H9 (cell line): ENCODE measurements at regions not wholly inside any gene's neighbourhood (a gene's known extent, or its start where the extent isn't known, plus 50 kb on each side); places are given as distances from the start of the nearest gene placed in this dataset.

ENCODE experiments used
- DNase-seq: peaks from one replicate; pipeline ENCODE4 v3.0.0-alpha.2; 2017
- H2AFZ ChIP-seq: one replicate; pipeline ENCODE4 v1.6.1; 2013; ENCODE audit warnings: mild to moderate bottlenecking, low read length, control low read depth, moderate library complexity
- H2AK5ac ChIP-seq: 2 replicates; pipeline ENCODE4 v1.6.1; 2013; ENCODE audit warnings: low read length, control low read depth, mixed read lengths; ENCODE audit not compliant: insufficient read length
- H2BK120ac ChIP-seq: one replicate; pipeline ENCODE4 v1.6.1; 2013; ENCODE audit warnings: low read depth, mild to moderate bottlenecking, low read length, control low read depth, inconsistent platforms; ENCODE audit not compliant: poor library complexity, severe bottlenecking
- H2BK12ac ChIP-seq: 2 replicates; pipeline ENCODE4 v1.6.1; 2013; ENCODE audit warnings: low read length, control low read depth, mixed read lengths, low read depth; ENCODE audit not compliant: insufficient read length
- H2BK15ac ChIP-seq: 2 replicates; pipeline ENCODE4 v1.6.1; 2013; ENCODE audit warnings: low read depth, low read length, control low read depth
- H2BK20ac ChIP-seq: one replicate; pipeline ENCODE4 v1.6.1; 2013; ENCODE audit warnings: low read depth, mild to moderate bottlenecking, low read length, control low read depth, inconsistent platforms; ENCODE audit not compliant: poor library complexity, severe bottlenecking
- H2BK5ac ChIP-seq: 2 replicates; pipeline ENCODE4 v1.6.1; 2013; ENCODE audit warnings: low read length, control low read depth, mixed read lengths; ENCODE audit not compliant: insufficient read length
- H3K14ac ChIP-seq: 2 replicates; pipeline ENCODE4 v1.6.1; 2013; ENCODE audit warnings: low read length, control low read depth; ENCODE audit not compliant: insufficient read depth
- H3K18ac ChIP-seq: 2 replicates; pipeline ENCODE4 v1.6.1; 2013; ENCODE audit warnings: low read depth, mild to moderate bottlenecking, mixed read lengths, low read length, control low read depth; ENCODE audit not compliant: insufficient read length
- H3K23ac ChIP-seq: 2 replicates; pipeline ENCODE4 v1.6.1; 2013; ENCODE audit warnings: low read length, control low read depth, mixed read lengths, low read depth; ENCODE audit not compliant: insufficient read length
- H3K23me2 ChIP-seq: 2 replicates; pipeline ENCODE4 v1.6.1; 2013; ENCODE audit warnings: low read depth, mild to moderate bottlenecking, mixed read lengths, low read length, control low read depth; ENCODE audit not compliant: insufficient read length, poor library complexity, severe bottlenecking
- H3K27ac ChIP-seq: 2 replicates; pipeline ENCODE4 v1.5.1; 2013; ENCODE audit warnings: low read length, control low read depth, mixed read lengths, low read depth; ENCODE audit not compliant: insufficient read length
- H3K27me3 ChIP-seq: 2 replicates; pipeline ENCODE4 v1.6.1; 2013; ENCODE audit warnings: low read length, control low read depth, inconsistent platforms; ENCODE audit not compliant: insufficient read depth
- H3K4ac ChIP-seq: 2 replicates; pipeline ENCODE4 v1.6.1; 2013; ENCODE audit warnings: low read depth, mild to moderate bottlenecking, control low read depth, inconsistent platforms, low read length, moderate library complexity
- H3K4me1 ChIP-seq: 2 replicates; pipeline ENCODE4 v1.6.1; 2013; ENCODE audit warnings: low read length, control low read depth, inconsistent platforms; ENCODE audit not compliant: insufficient read depth
- H3K4me2 ChIP-seq: 2 replicates; pipeline ENCODE4 v1.6.1; 2013; ENCODE audit warnings: low read length, control low read depth, mixed read lengths; ENCODE audit not compliant: insufficient read length, insufficient read depth
- H3K56ac ChIP-seq: 2 replicates; pipeline ENCODE4 v1.6.1; 2013; ENCODE audit warnings: low read depth, mild to moderate bottlenecking, mixed read lengths, low read length, control low read depth; ENCODE audit not compliant: insufficient read length
- H3K79me1 ChIP-seq: 2 replicates; pipeline ENCODE4 v1.6.1; 2013; ENCODE audit warnings: low read depth, mild to moderate bottlenecking, moderate library complexity, low read length, control low read depth, inconsistent platforms; ENCODE audit not compliant: insufficient read depth, poor library complexity, severe bottlenecking
- H3K79me2 ChIP-seq: 2 replicates; pipeline ENCODE4 v1.6.1; 2013; ENCODE audit warnings: low read length, control low read depth, inconsistent platforms; ENCODE audit not compliant: insufficient read depth
- H3K9ac ChIP-seq: 2 replicates; pipeline ENCODE4 v1.6.1; 2013; ENCODE audit warnings: low read length, control low read depth, mixed read lengths; ENCODE audit not compliant: insufficient read length; ENCODE audit errors: extremely low read depth
- H3K9me3 ChIP-seq: one replicate; pipeline ENCODE4 v1.6.1; 2013; ENCODE audit warnings: low read depth, low read length, inconsistent platforms; ENCODE audit not compliant: control insufficient read depth
- H3T11ph ChIP-seq: one replicate; pipeline ENCODE4 v1.6.1; 2013; ENCODE audit warnings: mild to moderate bottlenecking, low read length, control low read depth, inconsistent platforms
- H4K20me1 ChIP-seq: one replicate; pipeline ENCODE4 v1.6.1; 2013; ENCODE audit not compliant: control insufficient read depth, insufficient read length, insufficient read depth
- H4K5ac ChIP-seq: 2 replicates; pipeline ENCODE4 v1.6.1; 2013; ENCODE audit warnings: low read depth, mild to moderate bottlenecking, mixed read lengths, low read length, control low read depth; ENCODE audit not compliant: insufficient read length
- H4K8ac ChIP-seq: replicated peaks from 2 replicates; pipeline ENCODE4 v1.6.1; 2013; ENCODE audit warnings: low read length, control low read depth, mixed read lengths, low read depth; ENCODE audit not compliant: insufficient read length
- H4K91ac ChIP-seq: 2 replicates; pipeline ENCODE4 v1.6.1; 2013; ENCODE audit warnings: low read depth, mild to moderate bottlenecking, moderate library complexity, mixed read lengths, low read length, control low read depth; ENCODE audit not compliant: insufficient read length
- H3K27ac Mint-ChIP-seq, 3 experiments: 2 replicates in 2 of 3; 3 replicates in 1 of 3; pipeline ENCODE4 v1.8.0; 2020 to 2021; ENCODE audit warnings: mixed read lengths in 3 of 3, mild to moderate bottlenecking in 1 of 3, moderate library complexity in 1 of 3
- H3K27me3 Mint-ChIP-seq: 2 replicates; pipeline ENCODE4 v1.8.0; 2021; ENCODE audit warnings: low read depth, mild to moderate bottlenecking, moderate library complexity, mixed read lengths
- H3K36me3 Mint-ChIP-seq, 3 experiments: 2 replicates in 2 of 3; 3 replicates in 1 of 3; pipeline ENCODE4 v1.8.0; 2020 to 2021; ENCODE audit warnings: low read depth in 3 of 3, mixed read lengths in 3 of 3; ENCODE audit not compliant: insufficient read depth in 1 of 3
- H3K4me1 Mint-ChIP-seq, 2 experiments: 2 replicates each; pipeline ENCODE4 v1.8.0; 2020; ENCODE audit warnings: mixed read lengths in 2 of 2
- H3K4me3 Mint-ChIP-seq, 2 experiments: 2 replicates in 1 of 2; 3 replicates in 1 of 2; pipeline ENCODE4 v1.8.0; 2020 to 2021; ENCODE audit warnings: mild to moderate bottlenecking in 2 of 2, mixed read lengths in 2 of 2, moderate library complexity in 1 of 2
- H3K9me3 Mint-ChIP-seq, 2 experiments: 2 replicates in 1 of 2; 3 replicates in 1 of 2; pipeline ENCODE4 v1.8.0; 2020; ENCODE audit warnings: mild to moderate bottlenecking in 2 of 2, mixed read lengths in 2 of 2, moderate library complexity in 1 of 2
- CTCF ChIP-seq: fragments of 200-600 bp; sonication (generic); conservative IDR thresholded peaks from 3 replicates; pipeline ENCODE4 v1.8.0; 2021; ENCODE audit warnings: antibody characterized with exemption, mild to moderate bottlenecking
- WGBS: extraction: QIAGEN DNeasy Blood & Tissue Kit; methylation state at CpG from one replicate; pipeline ENCODE4 v1.1.7; 2013; ENCODE audit warnings: missing lambda C conversion rate, low lambda C conversion rate, mixed read lengths; ENCODE audit not compliant: insufficient read length; ENCODE audit errors: extremely low coverage; 5-methylcytosine and 5-hydroxymethylcytosine counted together

GRCh38 chr2:59237311-59237710 is 996.2 kb upstream of the FANCL start:
- H3K4me3 Mint-ChIP-seq, result no peak overlapping the region
- H3K36me3 Mint-ChIP-seq, result no peaks in the 10 kb centered on the region
- TF ChIP-seq CTCF, result no peak
- no peak overlapping the region for H4K8ac ChIP-seq
- H2BK120ac ChIP-seq, result no peak overlapping the region
- H3K27me3 ChIP-seq, result no peaks in the 10 kb centered on the region
- H3K56ac ChIP-seq, result no peak overlapping the region
- H4K20me1 ChIP-seq, result no peaks in the 10 kb centered on the region
- no peak overlapping the region for H3K4ac ChIP-seq
- no peak overlapping the region; a peak in 1 of 7 replicates for H3K27ac Mint-ChIP-seq
- H3K79me2 ChIP-seq, result no peaks in the 10 kb centered on the region
- H3K9me3 ChIP-seq, result no peaks in the 10 kb centered on the region
- no peak overlapping the region for H3K4me2 ChIP-seq
- no peaks in the 10 kb centered on the region for H3K79me1 ChIP-seq
- H3K23me2 ChIP-seq, result no peaks in the 10 kb centered on the region
- no peaks in the 10 kb centered on the region; the same call in 1 of the 2 replicates for H3K4me1 ChIP-seq
- no peak overlapping the region for H3K18ac ChIP-seq
- no peak overlapping the region for H2BK20ac ChIP-seq
- no CpG with 5 or more reads among the region's 2 CpGs for WGBS
- H2BK5ac ChIP-seq, result no peak overlapping the region
- no peak overlapping the region for H4K91ac ChIP-seq
- H3T11ph ChIP-seq, result no peak overlapping the region
- DNase-seq, result no peak
- H3K9ac ChIP-seq, result no peak overlapping the region
- no peak overlapping the region for H3K27ac ChIP-seq
- no peak overlapping the region for H2BK12ac ChIP-seq
- H3K9me3 Mint-ChIP-seq, result no peaks in the 10 kb centered on the region
- H3K23ac ChIP-seq, result no peak overlapping the region
- no peaks in the 10 kb centered on the region for H3K27me3 Mint-ChIP-seq
- peaks cover 10% of the 10 kb centered on the region in 2 experiments; a peak in 3 of 4 replicates for H3K4me1 Mint-ChIP-seq
- no peak overlapping the region for H2AK5ac ChIP-seq
- H2BK15ac ChIP-seq, result no peak overlapping the region
- H4K5ac ChIP-seq, result no peak overlapping the region
- no peak overlapping the region for H3K14ac ChIP-seq
- no peak overlapping the region for H2AFZ ChIP-seq
